ENCODE measurements at regions not wholly inside any gene's neighbourhood (a gene's known extent, or its start where the extent isn't known, plus 50 kb on each side); places are given as distances from the start of the nearest gene placed in this dataset.

DNA sequence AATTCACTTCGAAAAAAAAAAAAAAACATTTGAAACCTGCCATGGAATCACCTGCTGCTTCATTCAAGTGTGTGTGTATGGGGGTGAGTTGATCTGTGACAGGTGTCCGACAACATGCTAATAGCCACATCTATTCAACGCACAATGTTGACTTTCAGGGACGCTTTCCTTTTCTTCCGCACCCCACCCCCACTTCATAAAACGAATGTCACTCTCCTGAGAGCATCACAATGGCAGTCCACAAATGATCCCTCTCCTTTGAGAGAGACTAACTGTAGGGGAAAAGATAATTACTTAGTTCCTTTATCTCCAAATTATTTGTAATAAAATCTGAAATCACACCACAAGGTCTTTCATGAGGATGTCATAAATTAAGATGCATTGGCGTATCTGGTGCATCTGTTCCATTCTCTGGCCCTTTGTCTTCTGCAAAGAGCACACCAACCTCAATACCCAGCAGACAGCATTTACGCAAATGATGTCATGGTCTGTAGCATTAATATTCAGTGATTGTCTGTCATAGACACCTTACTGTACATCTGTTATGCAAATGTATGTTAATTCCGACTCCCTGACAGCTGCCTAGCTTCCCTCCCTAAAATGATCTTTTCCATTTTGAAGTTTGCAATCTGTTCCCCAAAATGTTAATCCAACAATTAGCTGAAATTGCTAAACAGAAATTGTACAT, 640.0 kb upstream of the BOD1L1 start:
- no peak overlapping the region for H3K4me3 ChIP-seq (ENCODE audit: low read length)
- H3K4me1 ChIP-seq (ENCODE audit: insufficient read depth, low read length): no peaks in the 10 kb centered on the region
- H3K36me3 ChIP-seq (ENCODE audit: insufficient read depth, low read length): no peaks in the 10 kb centered on the region
- H3K27me3 ChIP-seq (ENCODE audit: insufficient read depth, low read length): no peaks in the 10 kb centered on the region
- no peaks in the 10 kb centered on the region for H3K9me3 ChIP-seq (ENCODE audit: low read length)
- no peak overlapping the region for H2AFZ ChIP-seq (ENCODE audit: low read depth, low read length)

DNA sequence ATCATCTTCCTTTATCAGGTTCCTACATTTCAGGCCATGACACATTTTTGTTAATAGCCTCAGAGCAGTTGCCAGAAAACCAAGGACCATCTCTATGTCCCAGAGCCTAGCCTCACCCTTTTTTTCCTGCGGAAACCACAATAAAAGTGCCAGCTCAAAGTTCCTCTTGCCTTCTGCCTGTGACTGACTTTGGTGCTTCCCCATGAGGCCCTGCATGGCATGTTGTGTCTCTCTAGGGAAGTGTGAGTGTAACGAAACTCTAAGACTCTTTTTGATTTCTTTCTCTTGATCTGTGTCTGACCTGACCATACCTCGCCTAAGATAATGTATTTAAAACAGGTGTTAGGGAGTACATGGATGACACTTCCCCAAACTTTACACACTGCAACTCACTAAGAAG, 642.3 kb upstream of the BOD1L1 start:
- no peaks in the 10 kb centered on the region for H3K27me3 ChIP-seq (ENCODE audit: insufficient read depth, low read length)

DNA sequence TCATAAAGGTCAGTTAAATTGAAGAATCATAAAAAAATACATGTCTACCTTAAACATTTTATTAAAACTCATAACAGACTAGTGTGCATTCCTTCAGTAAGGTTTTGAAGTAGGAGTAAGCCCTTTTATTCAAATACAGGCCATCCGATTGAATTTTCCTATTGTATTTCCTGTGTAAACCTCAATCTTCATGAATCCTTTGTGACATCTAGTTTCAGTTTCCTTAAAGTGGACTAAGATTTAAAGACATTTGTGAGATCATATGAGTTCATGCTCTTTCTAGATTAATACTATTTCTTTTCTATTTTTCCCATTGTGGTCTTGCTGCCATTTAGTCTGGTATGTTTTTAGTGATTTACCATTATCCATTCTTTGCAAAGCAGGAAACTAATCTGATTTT, 644.7 kb upstream of the BOD1L1 start:
- no peaks in the 10 kb centered on the region for H3K27me3 ChIP-seq (ENCODE audit: insufficient read depth, low read length)
- H3K4me1 ChIP-seq (ENCODE audit: insufficient read depth, low read length): no peaks in the 10 kb centered on the region
- no peak overlapping the region for H2AFZ ChIP-seq (ENCODE audit: low read depth, low read length)
- H3K36me3 ChIP-seq (ENCODE audit: insufficient read depth, low read length): no peaks in the 10 kb centered on the region
- H3K4me3 ChIP-seq (ENCODE audit: low read length): no peak overlapping the region
- H3K9me3 ChIP-seq (ENCODE audit: low read length): no peaks in the 10 kb centered on the region

More for the DNA sequence above, 642.3 kb upstream of the BOD1L1 start:
- no peaks in the 10 kb centered on the region for H3K9me3 ChIP-seq (ENCODE audit: low read length)
- no peaks in the 10 kb centered on the region for H3K4me1 ChIP-seq (ENCODE audit: insufficient read depth, low read length)
- H3K4me3 ChIP-seq (ENCODE audit: low read length): no peak overlapping the region
- H2AFZ ChIP-seq (ENCODE audit: low read depth, low read length): no peak overlapping the region
- H3K36me3 ChIP-seq (ENCODE audit: insufficient read depth, low read length): no peaks in the 10 kb centered on the region

DNA sequence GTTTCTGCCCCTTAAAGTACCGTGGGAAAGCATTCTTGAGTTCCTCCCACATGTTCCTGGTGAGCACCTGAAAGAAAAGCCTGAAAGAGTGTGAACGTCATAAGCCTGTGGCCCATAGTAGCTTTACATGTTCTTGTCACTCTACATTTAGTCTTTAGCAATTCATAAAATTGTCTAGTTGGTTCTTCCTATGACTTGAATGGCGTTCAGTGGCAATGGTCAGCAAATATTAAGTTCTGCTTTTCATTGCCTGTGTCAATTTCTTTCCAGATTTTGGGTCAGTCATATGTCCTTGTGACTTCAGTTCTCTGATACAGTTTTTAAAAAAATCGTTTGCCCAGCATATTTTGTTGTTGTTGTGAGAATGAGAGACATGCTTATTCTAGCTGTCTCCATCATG, 650.0 kb upstream of the BOD1L1 start:
- Histone ChIP-seq H3K9me3 (ENCODE audit: low read length) (no peaks in the 10 kb centered on the region), H3K4me1 (ENCODE audit: insufficient read depth, low read length) (no peaks in the 10 kb centered on the region), H3K36me3 (ENCODE audit: insufficient read depth, low read length) (no peaks in the 10 kb centered on the region), H2AFZ (ENCODE audit: low read depth, low read length) (no peak overlapping the region), H3K27me3 (ENCODE audit: insufficient read depth, low read length) (no peaks in the 10 kb centered on the region), H3K4me3 (ENCODE audit: low read length) (no peak overlapping the region)

DNA sequence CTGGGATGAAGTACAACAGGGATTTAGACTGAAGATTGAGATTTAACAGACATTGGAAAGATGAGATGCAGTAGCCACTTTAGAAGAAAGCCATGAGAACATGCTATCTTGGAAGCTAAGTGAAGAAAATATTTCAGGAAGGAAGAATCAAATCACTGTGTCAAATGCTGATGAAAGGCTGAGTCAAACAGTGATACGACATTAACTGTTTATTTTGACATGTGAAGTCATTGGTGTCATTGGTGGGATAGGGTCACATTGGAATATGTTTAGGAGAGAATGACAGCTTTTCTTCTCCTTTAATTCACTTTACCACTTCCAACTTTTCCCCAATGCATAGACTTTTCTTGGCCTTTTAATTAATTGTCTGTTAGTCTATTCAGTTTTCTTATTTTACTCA, 653.0 kb upstream of the BOD1L1 start:
- no peaks in the 10 kb centered on the region for H3K36me3 ChIP-seq (ENCODE audit: insufficient read depth, low read length)
- H3K9me3 ChIP-seq (ENCODE audit: low read length): no peaks in the 10 kb centered on the region
- no peaks in the 10 kb centered on the region for H3K4me1 ChIP-seq (ENCODE audit: insufficient read depth, low read length)
- no peak overlapping the region for H2AFZ ChIP-seq (ENCODE audit: low read depth, low read length)
- H3K4me3 ChIP-seq (ENCODE audit: low read length): no peak overlapping the region
- no peaks in the 10 kb centered on the region for H3K27me3 ChIP-seq (ENCODE audit: insufficient read depth, low read length)

DNA sequence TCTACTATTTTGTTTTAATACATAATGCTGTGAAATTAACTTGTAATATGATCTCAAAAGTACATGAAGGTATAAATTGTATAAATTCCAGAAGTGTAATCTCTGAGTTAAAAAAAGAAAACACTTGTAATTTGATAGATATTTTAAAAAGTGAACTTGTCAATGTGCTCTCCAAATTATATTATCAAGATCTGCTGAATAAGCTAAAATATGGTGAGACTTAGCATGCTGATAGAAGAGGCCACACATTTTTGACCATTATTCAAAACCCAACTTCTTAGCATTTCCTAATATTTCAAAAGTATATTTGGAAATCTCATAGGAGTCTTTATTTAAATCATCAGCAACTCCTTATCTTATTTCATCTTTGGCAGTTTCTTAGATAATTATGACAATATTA, 657.1 kb upstream of the BOD1L1 start:
- Histone ChIP-seq H2AFZ (ENCODE audit: low read depth, low read length) (no peak overlapping the region), H3K27me3 (ENCODE audit: insufficient read depth, low read length) (no peaks in the 10 kb centered on the region), H3K4me1 (ENCODE audit: insufficient read depth, low read length) (no peaks in the 10 kb centered on the region), H3K36me3 (ENCODE audit: insufficient read depth, low read length) (no peaks in the 10 kb centered on the region), H3K4me3 (ENCODE audit: low read length) (no peak overlapping the region), H3K9me3 (ENCODE audit: low read length) (peaks cover 2% of the 10 kb centered on the region)

DNA sequence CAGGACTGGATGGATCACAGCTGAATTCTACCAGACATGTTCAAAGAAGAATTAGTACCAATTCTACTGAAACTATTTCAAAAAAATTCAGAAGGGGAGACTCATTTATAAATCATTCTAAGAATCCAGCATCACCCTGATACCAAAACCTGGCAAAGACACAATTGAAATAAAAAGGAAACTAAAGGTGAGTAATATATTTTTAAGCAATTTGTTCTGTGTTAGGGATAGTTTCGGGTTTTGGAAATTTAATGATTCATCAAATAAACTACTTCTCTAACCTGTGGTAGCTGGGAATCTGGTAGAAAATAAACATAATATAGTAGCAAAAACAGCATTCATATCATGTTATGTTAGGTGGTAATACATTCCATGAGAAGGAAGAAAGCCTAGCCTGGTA, 662.2 kb upstream of the BOD1L1 start:
- Histone ChIP-seq H3K9me3 (ENCODE audit: low read length) (peaks cover 2% of the 10 kb centered on the region), H3K4me1 (ENCODE audit: insufficient read depth, low read length) (no peaks in the 10 kb centered on the region), H2AFZ (ENCODE audit: low read depth, low read length) (no peak overlapping the region), H3K27me3 (ENCODE audit: insufficient read depth, low read length) (no peaks in the 10 kb centered on the region), H3K4me3 (ENCODE audit: low read length) (no peak overlapping the region), H3K36me3 (ENCODE audit: insufficient read depth, low read length) (no peaks in the 10 kb centered on the region)

DNA sequence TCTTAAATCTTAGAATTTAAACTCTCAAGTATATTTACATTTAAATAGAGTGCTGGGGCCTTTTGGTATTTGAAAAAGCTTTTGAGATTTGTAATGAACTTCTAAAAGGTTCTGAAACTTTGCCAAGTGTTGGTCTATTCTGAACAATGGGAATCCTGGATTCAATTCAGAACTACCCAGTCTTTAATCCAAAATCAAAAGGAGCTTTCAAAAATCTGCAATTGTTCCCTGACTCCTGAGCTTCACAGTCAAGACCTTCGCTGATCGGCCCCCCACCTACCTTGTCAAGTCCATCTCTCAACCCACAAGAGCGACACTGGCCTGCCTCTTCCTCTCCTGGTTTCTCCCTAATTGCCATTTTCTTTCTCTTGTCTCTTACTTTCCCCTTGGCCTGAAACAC, 666.1 kb upstream of the BOD1L1 start:
- Histone ChIP-seq H3K9me3 (ENCODE audit: low read length) (no peaks in the 10 kb centered on the region), H3K4me1 (ENCODE audit: insufficient read depth, low read length) (no peaks in the 10 kb centered on the region), H3K36me3 (ENCODE audit: insufficient read depth, low read length) (no peaks in the 10 kb centered on the region), H3K4me3 (ENCODE audit: low read length) (no peak overlapping the region), H3K27me3 (ENCODE audit: insufficient read depth, low read length) (no peaks in the 10 kb centered on the region), H2AFZ (ENCODE audit: low read depth, low read length) (no peak overlapping the region)

DNA sequence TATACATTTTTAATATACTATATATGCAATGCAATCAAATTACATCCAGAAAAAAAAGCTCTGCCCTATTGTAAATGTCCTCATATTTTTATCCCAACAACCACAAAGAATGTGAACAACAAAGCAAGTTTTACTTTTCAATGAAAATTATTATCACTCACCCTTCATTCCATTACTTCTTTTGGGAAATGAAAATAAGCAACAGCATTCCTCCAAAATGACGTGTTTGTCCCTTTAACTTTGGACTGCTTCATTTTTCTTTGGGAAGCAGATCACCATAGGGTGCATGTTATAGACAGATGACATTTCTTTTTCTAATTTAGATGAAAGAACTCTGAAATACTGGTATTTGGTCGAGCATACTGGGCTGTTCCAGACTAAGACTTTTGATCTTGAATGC, 667.1 kb upstream of the BOD1L1 start:
- Histone ChIP-seq H3K4me1 (ENCODE audit: insufficient read depth, low read length) (no peaks in the 10 kb centered on the region), H3K36me3 (ENCODE audit: insufficient read depth, low read length) (no peaks in the 10 kb centered on the region), H3K9me3 (ENCODE audit: low read length) (no peaks in the 10 kb centered on the region), H2AFZ (ENCODE audit: low read depth, low read length) (no peak overlapping the region), H3K4me3 (ENCODE audit: low read length) (no peak overlapping the region), H3K27me3 (ENCODE audit: insufficient read depth, low read length) (no peaks in the 10 kb centered on the region)

DNA sequence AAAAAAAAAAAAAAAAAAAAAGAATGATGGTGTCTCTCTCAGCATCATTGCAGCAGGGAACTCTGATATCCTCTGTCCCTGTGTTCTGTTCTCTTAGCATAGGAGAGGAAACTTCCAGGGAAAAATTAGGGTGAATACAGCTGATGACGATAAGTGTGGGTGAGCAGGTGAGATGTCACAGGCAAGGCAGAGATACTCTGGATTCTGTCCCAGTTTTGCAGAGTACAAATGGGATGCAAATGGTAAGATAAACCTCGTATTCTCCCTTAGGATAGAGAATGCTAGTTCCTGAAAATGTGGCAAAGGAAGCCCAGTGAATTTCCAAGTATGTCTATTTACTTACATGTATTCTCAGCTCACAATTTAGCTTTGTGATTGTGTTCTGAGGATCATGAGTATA, 671.6 kb upstream of the BOD1L1 start:
- no peak overlapping the region for H2AFZ ChIP-seq (ENCODE audit: low read depth, low read length)
- H3K9me3 ChIP-seq (ENCODE audit: low read length): no peaks in the 10 kb centered on the region
- H3K4me3 ChIP-seq (ENCODE audit: low read length): no peak overlapping the region
- H3K36me3 ChIP-seq (ENCODE audit: insufficient read depth, low read length): no peaks in the 10 kb centered on the region
- no peaks in the 10 kb centered on the region for H3K27me3 ChIP-seq (ENCODE audit: insufficient read depth, low read length)
- H3K4me1 ChIP-seq (ENCODE audit: insufficient read depth, low read length): no peaks in the 10 kb centered on the region

DNA sequence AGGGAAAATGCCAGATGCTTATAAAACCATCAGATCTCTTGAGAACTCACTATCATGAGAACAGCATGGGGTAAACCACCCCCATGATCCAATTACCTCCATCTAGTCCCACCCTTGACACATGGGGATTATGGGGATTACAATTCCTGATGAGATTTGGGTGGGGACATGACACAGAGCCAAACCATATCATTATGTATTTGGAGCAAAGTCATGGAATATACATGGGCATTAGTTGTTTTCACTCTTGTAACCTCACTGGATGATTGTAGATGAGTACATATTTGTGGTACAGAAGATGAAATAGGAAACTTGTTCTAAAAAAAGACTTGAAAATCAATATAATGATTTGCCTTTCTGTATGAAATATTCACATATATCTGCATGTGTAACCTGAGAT, 674.5 kb upstream of the BOD1L1 start:
- Histone ChIP-seq H3K36me3 (ENCODE audit: insufficient read depth, low read length) (no peaks in the 10 kb centered on the region), H3K27me3 (ENCODE audit: insufficient read depth, low read length) (no peaks in the 10 kb centered on the region), H3K4me3 (ENCODE audit: low read length) (no peak overlapping the region), H3K4me1 (ENCODE audit: insufficient read depth, low read length) (no peaks in the 10 kb centered on the region), H2AFZ (ENCODE audit: low read depth, low read length) (no peak overlapping the region), H3K9me3 (ENCODE audit: low read length) (no peaks in the 10 kb centered on the region)

DNA sequence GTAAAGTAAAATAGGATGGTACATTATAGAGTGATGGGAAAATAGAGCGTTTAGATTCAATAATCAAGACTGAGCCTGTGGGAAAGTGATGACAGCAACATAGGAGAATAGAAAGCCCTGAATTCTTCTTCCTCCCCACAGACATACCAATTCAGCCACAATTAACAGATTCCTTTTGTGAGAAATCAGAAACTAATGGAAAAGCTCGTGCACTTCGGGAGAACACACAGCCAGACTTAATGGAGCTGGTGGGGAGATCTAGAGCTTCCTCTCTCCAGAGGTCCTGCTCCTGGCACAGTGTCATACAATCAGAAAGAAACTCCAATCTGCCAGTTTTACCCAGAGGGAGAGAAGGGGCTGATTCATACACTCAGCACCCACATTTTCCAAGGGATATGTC, 676.3 kb upstream of the BOD1L1 start:
- no peak overlapping the region for H3K4me3 ChIP-seq (ENCODE audit: low read length)
- no peaks in the 10 kb centered on the region for H3K36me3 ChIP-seq (ENCODE audit: insufficient read depth, low read length)
- H2AFZ ChIP-seq (ENCODE audit: low read depth, low read length): no peak overlapping the region
- no peaks in the 10 kb centered on the region for H3K4me1 ChIP-seq (ENCODE audit: insufficient read depth, low read length)
- H3K27me3 ChIP-seq (ENCODE audit: insufficient read depth, low read length): no peaks in the 10 kb centered on the region
- no peaks in the 10 kb centered on the region for H3K9me3 ChIP-seq (ENCODE audit: low read length)

DNA sequence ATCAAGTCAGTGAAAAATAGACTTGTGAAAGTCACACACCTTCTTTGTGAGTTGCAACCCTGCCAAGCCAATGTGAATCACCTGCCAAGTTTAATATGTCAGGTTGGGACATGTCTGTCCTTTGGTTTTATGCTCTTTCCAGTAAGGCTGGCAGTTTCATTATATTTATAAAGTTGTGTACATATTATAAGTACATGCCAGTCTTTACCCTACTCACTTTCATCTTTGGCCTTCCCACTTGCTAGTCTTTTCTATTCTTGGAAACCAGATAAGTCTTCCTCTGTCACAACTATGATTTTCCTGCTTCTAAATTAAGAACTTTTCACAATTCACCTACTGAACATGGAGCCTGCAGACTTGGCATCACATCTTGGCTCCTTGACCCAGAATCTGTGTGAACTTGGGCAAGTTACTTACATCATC, 680.7 kb upstream of the BOD1L1 start:
- no peaks in the 10 kb centered on the region for H3K9me3 ChIP-seq (ENCODE audit: low read length)
- H2AFZ ChIP-seq (ENCODE audit: low read depth, low read length): no peak overlapping the region
- no peaks in the 10 kb centered on the region for H3K27me3 ChIP-seq (ENCODE audit: insufficient read depth, low read length)
- no peaks in the 10 kb centered on the region for H3K4me1 ChIP-seq (ENCODE audit: insufficient read depth, low read length)
- H3K36me3 ChIP-seq (ENCODE audit: insufficient read depth, low read length): no peaks in the 10 kb centered on the region
- no peak overlapping the region for H3K4me3 ChIP-seq (ENCODE audit: low read length)

DNA sequence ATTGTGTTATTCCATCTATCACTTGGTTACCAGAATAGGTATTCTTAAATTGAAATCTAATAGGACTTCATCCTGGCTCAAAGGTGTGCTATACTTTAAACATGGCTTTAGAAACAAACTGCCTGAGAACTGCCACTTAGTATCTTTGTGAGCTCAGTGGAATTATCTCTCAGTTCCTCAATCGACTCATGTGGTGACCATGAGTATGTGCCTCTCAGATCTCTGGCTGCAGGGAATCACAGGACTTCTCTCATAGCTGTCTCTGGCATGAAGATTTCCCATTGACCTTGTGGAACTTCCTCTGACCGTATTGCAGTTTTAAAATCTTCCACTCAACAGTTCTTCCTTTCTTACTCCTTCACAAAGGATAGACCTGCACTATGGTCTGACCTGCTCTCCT, 681.9 kb upstream of the BOD1L1 start:
- Histone ChIP-seq H3K9me3 (ENCODE audit: low read length) (no peaks in the 10 kb centered on the region), H2AFZ (ENCODE audit: low read depth, low read length) (no peak overlapping the region), H3K4me3 (ENCODE audit: low read length) (no peak overlapping the region), H3K36me3 (ENCODE audit: insufficient read depth, low read length) (no peaks in the 10 kb centered on the region), H3K4me1 (ENCODE audit: insufficient read depth, low read length) (no peaks in the 10 kb centered on the region), H3K27me3 (ENCODE audit: insufficient read depth, low read length) (no peaks in the 10 kb centered on the region)

All from neuron (in vitro differentiated cells).